ENCODE measurements at regions not wholly inside any gene's neighbourhood (a gene's known extent, or its start where the extent isn't known, plus 50 kb on each side); places are given as distances from the start of the nearest gene placed in this dataset.

DNA sequence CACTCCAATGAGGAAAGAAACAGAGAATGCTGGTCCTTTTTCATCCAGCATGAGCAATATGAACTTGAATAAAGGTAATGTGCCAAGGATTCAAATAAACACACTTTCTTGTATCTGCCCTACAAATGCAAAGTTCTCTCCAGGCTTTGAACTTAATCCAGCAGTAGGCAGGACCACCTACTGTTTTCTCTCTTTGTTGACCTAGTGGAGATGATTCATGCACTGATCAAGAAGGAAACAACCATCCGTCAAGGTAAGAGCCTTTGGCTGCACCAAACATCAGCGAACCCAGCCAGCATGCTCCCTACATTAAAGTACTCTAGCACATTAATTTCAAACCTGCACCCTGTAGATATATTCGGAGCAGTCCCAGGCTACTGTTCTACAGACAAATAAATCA is 489.3 kb downstream of the GALC start:
- DNase-seq = no peak

DNA sequence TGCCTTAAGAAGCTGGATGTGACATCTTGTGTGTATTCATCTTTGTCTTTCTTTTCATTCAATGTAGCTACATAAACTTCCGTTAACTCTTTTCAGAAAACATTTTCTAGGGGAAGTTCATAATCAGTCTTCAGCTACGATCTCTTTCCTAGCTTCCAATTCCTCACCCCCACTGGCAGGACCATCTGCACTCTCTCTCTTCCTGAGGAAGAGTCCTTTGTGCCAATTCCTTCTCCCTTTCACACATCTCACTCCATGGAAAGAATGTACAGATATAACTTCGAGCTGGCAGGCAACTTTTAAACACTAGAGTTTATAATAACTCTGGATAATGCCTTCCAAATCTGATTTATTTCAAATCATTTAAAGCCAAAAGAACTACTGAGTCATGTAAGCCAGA is 495.7 kb downstream of the GALC start:
- no peak for DNase-seq

DNA sequence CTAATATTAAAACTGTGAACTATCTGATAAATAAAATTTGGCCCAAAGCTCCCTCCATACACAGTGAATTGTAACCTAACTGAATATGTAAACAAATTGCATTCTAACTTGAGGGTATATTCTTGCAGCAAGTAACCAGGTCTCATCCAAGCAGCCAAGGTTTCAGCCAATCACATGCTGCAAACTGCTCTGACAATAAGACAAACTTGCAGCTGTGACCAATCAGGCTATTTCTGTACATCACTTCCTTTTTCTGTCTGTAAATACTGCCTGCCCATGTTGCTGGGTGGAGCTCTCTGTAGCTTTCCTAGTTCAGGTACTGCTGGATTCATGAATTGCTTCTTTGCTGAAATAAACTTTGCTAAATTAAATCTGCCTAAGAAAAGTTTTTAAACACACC is 499.0 kb downstream of the GALC start:
- DNase-seq = no peak

DNA sequence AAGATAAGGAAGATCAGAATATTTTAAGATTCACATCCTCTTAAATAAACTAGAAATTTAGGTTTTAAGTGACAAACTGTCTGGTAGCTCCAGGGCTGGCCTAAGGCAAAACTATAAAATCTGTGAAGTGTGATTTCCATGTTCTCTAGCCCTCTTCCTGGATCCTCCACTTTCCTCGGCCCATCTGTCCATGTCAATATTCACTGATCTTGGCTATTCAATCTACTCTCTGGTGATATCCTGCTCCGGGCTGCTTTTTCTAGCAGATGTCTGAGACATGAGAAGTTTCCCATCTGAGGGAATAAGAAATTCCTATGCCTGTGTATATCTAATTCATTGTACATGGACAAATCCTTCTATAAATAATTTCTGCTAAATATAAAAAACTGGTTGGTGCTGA is 500.4 kb downstream of the GALC start:
- DNase-seq = no peak

DNA sequence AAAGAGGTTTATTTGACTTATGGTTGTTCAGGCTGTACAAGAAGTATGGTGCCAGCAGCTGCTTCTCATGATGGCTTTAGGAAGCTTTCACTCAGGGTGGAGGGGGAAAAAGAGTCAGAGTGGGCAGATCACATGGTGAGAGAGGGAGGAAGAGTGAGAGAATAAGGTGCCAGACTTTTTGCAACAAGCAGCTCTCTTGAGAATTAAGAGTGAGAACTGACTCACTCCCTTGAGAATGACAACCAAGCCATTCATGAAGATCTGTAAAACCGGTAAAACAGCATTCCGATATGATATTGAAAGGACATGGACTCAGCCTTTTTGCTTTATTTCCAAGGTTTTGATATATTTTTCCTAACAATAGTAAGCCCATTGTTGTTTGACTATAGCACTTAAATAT is 501.2 kb downstream of the GALC start:
- DNase-seq = no peak

DNA sequence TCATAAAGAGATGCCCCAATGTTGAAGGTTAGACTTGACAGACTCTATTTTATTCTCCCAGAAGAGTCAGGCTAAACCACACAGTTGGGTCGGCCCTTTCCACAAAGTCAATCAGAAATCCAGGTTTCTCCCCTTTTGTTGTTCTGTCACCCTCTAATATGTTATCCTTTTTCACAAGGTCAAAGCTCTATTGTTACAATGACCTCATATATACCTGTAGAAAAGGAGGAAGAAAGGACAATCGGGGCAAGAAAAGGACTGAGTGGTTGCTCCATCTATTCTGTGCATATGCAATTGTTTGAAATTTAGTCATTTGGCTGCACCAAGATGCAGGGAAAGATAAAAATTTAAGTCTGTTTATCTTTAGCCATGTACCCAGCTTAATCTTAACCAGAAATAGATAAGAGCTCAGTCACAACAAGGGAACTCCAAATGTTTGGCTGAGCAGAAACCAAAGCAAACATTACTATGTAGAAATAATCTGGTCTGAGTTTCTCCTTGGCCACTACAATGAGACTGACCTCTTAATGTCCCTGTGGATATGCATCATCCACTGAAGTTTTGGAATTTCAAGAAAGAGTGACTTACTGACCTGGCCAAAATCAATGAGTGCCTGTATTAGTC is 503.7 kb downstream of the GALC start:
- DNase-seq = no peak

DNA sequence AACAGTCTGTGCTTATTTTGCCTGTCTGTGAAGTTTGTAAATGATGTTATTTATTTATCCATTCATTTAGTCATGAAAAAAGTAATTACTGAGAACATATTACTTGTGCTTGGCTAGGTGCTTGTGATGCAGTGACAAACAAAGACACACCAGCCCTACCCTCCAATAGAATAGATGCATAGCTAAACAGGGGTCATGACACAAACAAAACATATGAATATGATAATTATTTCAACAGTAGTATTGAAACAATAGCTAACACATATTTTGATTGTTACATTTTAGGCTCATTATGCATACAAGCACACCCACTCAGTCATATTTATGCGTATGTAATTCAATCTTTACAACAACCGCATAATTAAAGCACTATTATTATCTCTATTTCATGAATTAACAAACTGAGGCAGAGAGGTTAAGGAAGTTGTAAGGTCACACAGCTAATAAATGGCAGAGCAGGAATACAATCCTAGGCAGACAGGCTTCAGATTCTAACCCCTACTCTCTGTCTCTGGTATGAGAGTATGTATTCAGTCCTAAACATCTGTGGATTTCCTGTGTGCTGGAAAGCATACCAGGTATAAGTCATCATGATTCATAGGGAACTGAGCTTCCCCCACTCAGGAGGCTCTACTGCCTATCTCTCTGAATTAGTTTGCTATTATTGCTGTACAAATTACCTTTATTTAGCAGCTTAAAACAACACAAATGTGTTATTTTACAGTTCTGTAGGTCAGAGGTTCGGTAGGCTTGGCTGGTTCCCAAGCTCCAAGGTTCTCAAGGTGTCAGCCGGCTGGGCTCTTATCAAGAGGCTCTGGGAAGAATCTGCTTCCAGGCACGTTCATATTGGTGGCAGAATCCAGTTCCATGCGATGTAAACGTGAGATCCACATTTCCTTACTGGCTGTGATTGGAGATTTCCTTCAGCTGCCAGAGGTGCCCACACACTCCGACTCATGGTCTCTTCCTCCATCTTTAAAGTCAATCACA is 509.4 kb downstream of the GALC start:
- DNase-seq = no peak

DNA sequence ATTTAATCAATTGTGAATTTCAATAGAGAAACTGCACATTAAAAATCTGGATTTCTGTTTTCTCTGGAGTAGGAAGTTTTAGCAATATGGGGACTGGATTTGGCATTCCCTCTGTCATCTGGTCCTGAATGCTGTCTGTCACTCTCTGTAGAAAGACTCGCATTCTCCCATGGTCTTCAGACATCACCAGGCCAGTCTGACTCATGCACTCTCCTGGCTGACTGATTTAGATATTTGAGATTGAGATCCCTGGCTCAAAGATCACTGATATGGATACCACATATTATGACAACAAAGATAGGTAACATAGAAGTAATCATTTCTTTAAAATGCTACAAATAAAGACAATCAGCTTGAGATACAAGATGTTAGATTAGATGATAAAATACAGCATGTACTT is 524.5 kb downstream of the GALC start:
- no peak for DNase-seq

DNA sequence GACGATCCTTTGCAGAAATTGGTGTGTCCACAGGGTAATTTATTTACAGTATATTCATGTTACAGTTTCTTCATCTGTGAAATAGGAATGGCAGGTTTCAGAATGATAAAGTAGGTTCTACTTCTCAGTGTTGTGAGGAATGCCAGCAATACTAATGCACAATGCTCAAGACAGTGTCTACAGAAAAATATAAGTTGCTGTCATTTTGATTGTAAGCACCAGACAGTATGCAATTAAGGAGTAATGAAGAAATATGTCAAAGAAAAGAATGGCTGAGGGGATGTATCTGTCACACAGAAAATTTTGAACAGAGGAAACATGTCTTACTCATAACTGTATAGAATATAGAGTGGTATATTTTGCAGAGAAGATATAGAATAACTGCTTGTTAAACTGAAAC is 525.4 kb downstream of the GALC start:
- DNase-seq = no peak

DNA sequence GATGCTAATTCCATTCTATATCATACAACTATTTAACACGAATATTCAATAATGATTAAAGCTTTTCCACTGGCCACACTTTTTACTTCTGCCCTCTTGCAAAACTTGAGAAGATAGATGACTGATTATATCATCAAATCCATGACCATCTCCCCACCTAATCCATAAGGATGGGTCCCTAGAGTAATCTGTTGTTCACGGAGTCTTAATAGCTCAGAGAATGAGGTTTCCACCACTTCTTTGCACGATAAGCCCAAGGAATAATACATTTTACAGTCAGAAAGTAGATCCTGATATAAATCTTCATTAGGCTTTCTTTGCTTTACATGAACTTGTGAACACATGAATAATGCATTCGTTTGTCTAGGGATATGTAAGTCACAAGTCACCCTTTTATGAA is 527.2 kb downstream of the GALC start:
- DNase-seq = no peak

DNA sequence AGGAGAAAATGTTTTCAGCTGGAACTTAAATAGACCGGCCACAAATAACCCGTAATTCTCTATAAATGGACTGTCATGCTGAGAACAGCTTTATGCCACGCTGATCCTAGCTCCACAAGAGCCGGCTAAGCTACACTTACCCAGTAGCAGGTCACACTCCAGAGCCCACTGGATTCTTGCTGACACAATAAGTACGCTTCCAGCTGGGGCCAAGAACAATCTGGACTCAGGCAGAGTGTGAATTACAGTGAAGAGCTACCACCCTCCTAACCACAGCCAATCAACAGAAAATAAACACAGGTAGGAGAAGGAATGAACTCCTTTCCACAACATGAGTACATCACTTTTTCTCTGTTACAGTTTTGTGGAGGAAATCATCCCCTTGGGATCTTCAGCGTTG is 531.3 kb downstream of the GALC start:
- no peak for DNase-seq

DNA sequence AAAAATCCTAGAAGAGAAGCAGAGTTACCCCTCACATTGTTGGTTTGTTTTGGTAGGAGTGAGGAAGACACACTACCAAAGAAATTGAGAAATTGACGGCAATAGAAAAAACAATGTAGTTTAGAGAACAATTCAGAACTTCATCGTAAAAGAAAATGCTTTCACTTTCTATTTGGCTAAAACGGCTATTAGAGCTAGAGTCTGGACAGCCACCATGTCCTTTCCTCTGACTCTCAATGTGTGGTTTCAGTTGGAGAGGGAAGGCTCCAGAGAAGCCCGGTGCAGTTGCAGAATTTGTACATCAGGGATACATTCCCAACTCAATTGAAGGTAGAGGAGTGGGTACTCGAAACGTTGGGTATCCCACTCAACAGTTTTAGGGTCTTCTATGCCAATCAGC is 535.3 kb downstream of the GALC start:
- no peak for DNase-seq

DNA sequence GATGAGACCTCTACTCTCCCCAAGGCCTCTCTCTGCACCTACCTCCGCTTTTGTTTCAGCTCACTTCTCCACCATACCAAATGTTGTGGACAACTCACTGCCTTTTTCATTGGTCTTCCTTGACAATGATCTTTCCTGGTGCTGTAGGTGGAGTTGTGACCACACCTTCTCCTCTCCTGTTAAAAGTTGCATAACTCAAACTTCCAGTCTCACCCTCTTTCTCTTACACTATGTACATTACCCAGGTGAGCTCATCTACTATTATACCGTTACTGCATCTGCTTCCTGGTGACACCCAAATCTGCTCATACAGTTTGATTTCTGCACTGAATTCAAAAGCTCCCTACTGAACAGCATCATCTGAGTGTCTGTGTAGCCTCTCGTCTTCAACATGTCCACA is 542.8 kb downstream of the GALC start:
- no peak for DNase-seq

DNA sequence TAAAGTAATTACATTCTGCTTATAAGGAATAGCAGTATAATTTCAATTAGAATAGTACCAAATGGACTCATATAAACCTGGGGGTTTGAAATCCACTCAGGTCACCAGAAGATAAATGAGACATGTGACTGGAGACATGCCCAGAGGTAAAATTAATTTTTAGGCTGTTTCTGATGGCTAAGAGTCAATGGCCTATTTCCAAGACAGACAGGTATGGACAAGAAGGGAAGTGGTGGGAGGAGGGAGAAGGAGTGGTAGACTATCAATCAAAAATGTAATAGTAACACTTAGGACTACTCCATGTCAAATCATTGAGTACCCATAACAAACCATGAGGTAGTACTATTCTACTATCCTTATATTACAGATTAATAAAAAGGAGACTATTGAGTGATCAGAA is 544.0 kb downstream of the GALC start:
- no peak for DNase-seq

DNA sequence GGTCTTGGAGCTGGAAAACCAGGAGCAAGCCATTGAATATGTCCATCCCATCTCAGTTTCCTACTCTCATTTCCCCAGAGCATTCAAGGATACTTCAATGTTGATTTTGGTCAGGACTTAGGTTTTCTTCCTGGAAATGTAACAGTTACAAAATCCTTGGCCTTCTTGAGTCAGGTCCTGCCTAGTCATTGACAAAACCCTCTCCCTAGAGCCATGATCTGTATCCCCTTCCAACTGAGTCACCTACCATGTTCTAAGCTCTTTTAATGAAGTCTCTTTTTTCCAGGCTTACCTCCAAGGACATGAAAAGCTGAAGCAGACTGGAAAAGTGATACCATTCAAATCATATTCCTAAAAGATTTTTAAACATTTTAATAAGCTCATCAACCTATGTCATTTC is 549.2 kb downstream of the GALC start:
- no peak for DNase-seq

DNA sequence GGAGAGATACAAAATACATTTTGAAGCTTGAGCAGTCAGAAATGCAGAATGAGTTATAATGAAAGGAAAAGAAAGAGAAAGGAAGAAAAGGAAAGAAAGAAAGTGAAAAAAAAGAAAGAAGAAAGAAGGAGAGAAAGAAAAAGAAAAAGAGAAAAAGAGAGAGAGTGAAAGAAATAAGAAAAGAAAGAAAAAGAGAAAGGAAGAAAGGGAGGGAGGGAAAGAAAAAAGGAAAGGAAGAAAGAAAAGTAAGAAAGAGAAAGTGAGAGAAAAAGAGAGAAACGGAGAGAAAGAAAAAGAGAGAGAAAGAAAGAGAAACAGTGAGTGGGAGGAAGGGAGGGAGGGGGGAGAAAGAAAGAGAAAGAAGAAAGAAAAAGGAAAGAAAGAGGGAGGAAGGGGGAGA is 549.9 kb downstream of the GALC start:
- DNase-seq = no peak

DNA sequence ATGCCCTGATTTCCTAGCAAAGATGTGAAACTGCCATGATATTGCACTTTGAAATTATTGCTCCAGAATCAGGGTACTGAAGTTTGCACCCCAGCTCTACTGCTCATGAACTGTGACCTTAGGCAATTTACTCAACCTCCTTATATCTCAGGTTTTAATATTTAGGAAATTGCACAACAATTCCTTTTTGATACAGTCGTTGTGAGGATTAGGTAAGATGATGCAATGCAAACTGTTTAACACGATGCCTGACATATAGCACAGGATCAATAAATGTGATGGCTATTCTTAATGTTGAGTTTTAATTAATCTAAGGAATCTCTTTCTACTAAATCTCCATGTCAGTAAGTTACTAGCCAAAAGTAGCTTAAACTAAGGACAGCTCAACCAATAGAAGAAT is 555.8 kb downstream of the GALC start:
- DNase-seq = no peak

DNA sequence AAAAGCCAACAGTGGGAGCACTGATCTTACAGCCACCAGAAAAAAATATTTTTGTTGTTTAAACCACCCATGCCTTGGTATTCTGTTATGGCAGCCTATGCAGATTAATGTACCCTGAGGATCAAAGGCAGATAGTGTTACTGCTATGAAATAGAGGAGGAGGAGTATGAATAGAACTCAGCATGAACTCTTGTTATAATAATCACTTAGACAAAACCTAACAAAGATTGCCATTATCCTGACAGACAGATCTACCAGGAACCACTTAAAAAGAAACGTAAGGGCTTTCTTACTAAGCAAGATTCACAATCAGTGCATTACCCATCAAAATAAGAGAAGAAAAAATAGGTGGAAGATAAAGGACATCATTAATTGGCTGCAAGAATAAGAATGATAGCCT is 558.3 kb downstream of the GALC start:
- no peak for DNase-seq

DNA sequence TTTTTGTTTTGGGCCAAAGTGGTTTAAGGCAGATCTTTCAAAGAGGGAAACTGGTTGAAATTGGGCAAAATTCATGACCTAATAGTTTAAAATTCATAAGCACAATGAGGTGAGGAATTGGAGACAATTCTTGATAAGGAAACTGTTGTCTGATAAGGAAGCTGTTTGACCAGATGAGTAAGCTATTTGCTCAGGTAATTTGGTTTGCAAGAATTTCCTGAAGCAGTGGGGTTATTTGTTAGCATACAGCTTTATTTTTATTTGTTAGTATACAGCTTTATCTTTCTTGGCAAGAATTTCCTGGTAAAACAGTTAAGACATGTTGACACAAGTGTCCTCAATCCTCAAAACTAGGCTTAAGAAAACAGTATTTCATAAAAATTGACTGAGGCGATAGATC is 559.0 kb downstream of the GALC start:
- DNase-seq = no peak

DNA sequence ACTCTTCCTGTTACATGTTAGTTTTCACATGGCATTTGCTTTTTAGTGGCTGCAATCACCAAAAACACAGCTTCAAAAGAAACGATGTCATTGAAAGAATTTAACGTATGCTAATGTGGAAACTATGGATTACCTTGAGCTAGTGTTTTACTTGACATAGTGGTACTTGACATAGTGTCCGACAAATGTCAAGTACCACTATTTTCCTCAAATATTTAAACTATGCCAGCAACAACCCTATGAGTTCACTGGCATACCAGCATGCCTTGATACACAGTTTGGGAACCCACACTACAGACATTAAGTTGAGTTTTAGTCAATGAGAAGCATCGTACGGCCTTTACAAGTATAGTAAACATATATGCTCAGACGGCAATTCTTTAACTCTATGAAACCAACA is 560.3 kb downstream of the GALC start:
- DNase-seq = no peak

DNA sequence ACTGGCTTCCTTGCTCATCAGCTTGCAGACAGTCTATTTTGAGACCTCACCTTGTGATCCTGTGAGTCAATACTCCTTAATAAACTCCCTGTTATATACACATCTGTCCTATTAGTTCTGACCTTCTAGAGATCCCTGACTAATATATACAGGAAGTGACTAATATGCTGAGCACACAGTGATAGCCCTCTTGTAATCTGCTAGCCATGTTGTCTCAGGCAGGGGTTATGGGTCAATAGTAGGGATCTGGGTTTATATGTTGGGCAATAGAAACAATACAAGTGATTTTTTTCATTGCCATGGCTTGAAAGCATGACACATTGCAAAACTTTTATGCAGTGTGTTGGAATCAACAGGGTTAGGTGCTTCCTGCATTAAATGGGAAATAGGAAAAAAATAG is 562.2 kb downstream of the GALC start:
- no peak for DNase-seq

DNA sequence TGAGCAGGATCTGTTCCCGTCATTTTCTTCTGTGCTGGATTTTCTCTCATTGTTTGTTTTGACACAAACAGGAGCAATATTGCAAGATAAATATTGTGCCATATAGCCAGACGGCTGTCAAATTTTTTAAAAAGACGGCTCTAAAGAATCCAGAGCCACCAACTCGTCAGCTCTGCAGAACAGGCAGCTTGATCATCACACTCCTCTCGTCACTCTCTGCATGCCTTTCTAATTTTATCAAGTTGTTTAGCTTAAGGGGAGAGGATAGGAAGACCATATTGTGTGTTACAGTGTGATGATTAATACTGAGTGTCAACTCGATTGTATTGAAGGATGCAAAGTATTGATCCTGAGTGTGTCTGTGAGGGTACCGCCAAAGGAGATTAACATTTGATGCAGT is 562.8 kb downstream of the GALC start:
- DNase-seq = no peak

DNA sequence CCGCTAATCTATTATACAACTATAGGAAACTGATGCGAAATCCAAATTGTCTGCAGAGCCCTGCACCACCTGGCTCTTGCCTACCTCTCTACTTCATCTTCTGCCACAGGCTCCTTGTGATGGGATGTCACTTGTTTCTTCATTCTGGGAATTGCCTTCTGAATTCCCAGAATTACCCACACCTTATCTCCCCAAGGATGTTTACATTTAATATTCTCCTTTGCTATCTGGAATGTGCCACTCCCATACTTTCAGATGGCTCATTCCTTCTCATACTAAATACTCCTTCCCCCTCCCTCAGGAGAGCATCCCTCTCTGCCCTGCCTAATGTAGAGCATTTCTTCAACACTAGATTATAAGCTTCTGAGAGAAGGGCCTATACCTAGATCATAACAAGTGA is 573.1 kb downstream of the GALC start:
- DNase-seq = no peak

DNA sequence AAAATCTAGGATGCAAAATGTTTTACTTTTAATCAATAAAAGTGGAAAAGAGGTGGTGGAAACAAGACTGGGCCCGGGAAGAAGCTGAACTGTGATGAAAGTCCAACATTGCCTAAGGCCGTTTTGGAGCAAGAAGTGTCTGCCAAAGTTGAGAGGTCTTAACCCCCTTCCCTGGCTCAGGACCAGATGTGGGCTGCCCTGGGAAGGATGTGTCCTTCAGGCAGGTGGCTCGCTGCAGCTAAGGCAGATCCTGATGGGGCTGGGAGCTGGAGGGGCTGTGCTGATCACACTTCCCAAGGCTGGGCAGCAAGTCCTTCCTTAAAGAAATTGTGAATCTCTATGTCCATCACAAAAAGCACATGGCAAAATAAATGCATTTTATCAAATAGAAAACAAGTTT is 581.6 kb downstream of the GALC start:
- DNase-seq = no peak

DNA sequence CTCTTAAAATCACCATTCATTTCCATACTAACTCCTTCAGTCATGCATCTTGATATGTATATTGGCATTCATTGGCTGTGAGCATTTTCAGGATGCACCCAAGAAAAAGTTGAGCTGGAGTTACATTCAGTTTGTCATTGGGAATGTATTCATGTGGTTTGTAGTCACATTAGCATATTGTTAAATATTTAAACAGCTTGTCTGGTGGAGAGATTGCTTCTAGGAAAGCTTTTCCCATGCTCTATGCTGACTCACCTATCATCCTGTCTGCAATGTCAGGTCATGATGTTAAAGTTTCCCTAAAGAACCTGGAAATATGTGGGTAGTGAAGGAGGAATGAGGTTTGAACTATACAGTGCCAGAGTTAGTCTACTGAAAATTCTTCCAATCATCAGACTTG is 583.6 kb downstream of the GALC start:
- no peak for DNase-seq

Measured in stimulated activated CD4-positive, alpha-beta T cell treated with anti-CD3 and anti-CD28 coated beads, Interleukin-12 subunit alpha, Interleukin-12 subunit beta, amount 100 ng/mL, for 4 hours (primary cell).